ENCODE measurements at regions not wholly inside any gene's neighbourhood (a gene's known extent, or its start where the extent isn't known, plus 50 kb on each side); places are given as distances from the start of the nearest gene placed in this dataset.

- no peaks in the 10 kb centered on the region for H3K79me2 ChIP-seq (ENCODE audit: insufficient read depth, low read depth)
- no peaks in the 10 kb centered on the region for H3K36me3 ChIP-seq (ENCODE audit: insufficient read depth)
- H3K4me1 ChIP-seq (ENCODE audit: low read depth, poor library complexity, severe bottlenecking) = peaks cover 11% of the 10 kb centered on the region
- TF ChIP-seq, protein P1, sequence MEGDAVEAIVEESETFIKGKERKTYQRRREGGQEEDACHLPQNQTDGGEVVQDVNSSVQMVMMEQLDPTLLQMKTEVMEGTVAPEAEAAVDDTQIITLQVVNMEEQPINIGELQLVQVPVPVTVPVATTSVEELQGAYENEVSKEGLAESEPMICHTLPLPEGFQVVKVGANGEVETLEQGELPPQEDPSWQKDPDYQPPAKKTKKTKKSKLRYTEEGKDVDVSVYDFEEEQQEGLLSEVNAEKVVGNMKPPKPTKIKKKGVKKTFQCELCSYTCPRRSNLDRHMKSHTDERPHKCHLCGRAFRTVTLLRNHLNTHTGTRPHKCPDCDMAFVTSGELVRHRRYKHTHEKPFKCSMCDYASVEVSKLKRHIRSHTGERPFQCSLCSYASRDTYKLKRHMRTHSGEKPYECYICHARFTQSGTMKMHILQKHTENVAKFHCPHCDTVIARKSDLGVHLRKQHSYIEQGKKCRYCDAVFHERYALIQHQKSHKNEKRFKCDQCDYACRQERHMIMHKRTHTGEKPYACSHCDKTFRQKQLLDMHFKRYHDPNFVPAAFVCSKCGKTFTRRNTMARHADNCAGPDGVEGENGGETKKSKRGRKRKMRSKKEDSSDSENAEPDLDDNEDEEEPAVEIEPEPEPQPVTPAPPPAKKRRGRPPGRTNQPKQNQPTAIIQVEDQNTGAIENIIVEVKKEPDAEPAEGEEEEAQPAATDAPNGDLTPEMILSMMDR (conservative IDR thresholded peaks at IDR 0.05; ENCODE audit: low read depth, low read length) = no peak
- H3K4me2 ChIP-seq = no peak overlapping the region
- H3K4me3 ChIP-seq (IDR thresholded peaks at IDR 0.05; ENCODE audit: insufficient read depth, low read depth, low read length) = no peak overlapping the region
- no peak overlapping the region for H3K27ac ChIP-seq
- no peaks in the 10 kb centered on the region for H4K20me1 ChIP-seq (ENCODE audit: insufficient read depth)
- H3K9ac ChIP-seq = no peak overlapping the region
- H2AFZ ChIP-seq (ENCODE audit: low read depth) = no peak overlapping the region
- H3K27me3 ChIP-seq (ENCODE audit: insufficient read depth, low read depth) = no peaks in the 10 kb centered on the region
Measured at GRCh38 chr1:65048335-65048734, 82.0 kb upstream of the JAK1 start.

DNA sequence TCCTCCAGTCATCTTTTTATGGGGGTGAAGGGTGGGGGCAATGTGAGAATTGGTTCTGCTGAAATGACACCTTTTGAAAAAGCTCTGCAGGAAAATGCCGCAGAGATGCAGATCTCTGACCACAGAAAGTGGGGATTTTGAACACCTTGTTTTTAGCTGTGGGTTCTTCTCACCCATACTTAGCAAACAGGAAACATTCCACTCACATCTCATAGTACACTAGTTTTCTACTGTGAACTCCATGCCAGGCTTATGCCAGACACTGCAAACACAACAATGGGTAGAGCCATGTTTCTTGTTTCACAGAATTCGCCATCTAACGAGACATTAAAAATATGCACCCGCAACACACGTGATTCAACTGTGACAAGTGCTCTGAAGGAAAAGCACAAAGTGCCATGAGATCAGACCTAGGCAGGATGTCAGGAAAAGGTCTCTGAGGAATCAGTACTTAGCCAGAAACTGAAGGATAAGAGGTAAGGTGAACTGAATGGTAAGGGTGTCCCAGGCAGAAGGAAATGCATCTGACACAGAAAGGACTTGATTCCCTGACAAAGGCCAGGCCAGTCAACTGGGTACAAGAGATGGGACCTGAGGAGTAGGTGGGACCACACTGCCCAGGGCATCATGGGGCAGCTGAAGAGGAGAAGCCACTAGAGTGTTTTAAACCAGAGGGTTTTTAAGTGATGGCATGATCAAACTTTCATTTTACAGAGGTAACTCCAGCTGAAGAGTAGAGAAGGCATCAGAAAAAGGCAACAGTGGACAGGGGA, 83.8 kb upstream of the JAK1 start:
- Histone ChIP-seq H3K4me1 (ENCODE audit: low read depth, poor library complexity, severe bottlenecking) (no peaks in the 10 kb centered on the region), H3K27me3 (ENCODE audit: insufficient read depth, low read depth) (no peaks in the 10 kb centered on the region), H3K79me2 (ENCODE audit: insufficient read depth, low read depth) (no peaks in the 10 kb centered on the region), H3K36me3 (ENCODE audit: insufficient read depth) (no peaks in the 10 kb centered on the region), H2AFZ (ENCODE audit: low read depth) (no peak overlapping the region), H3K4me3 (IDR thresholded peaks at IDR 0.05; ENCODE audit: insufficient read depth, low read depth, low read length) (no peak overlapping the region), H3K9ac (no peak overlapping the region), H4K20me1 (ENCODE audit: insufficient read depth) (no peaks in the 10 kb centered on the region), H3K4me2 (no peak overlapping the region), H3K27ac (no peak overlapping the region)
- TF ChIP-seq, protein P1 (conservative IDR thresholded peaks at IDR 0.05; ENCODE audit: low read depth, low read length) = no peak

- Histone ChIP-seq H3K27me3 (ENCODE audit: insufficient read depth, low read depth) (no peaks in the 10 kb centered on the region), H3K27ac (no peak overlapping the region), H3K4me1 (ENCODE audit: low read depth, poor library complexity, severe bottlenecking) (no peaks in the 10 kb centered on the region), H3K79me2 (ENCODE audit: insufficient read depth, low read depth) (no peaks in the 10 kb centered on the region), H2AFZ (ENCODE audit: low read depth) (no peak overlapping the region), H3K4me3 (IDR thresholded peaks at IDR 0.05; ENCODE audit: insufficient read depth, low read depth, low read length) (no peak overlapping the region), H4K20me1 (ENCODE audit: insufficient read depth) (no peaks in the 10 kb centered on the region), H3K4me2 (no peak overlapping the region), H3K36me3 (ENCODE audit: insufficient read depth) (no peaks in the 10 kb centered on the region), H3K9ac (no peak overlapping the region)
- TF ChIP-seq, protein P1 (conservative IDR thresholded peaks at IDR 0.05; ENCODE audit: low read depth, low read length) = no peak
Measured at GRCh38 chr1:65050735-65051134, 84.4 kb upstream of the JAK1 start.

- H4K20me1 ChIP-seq (ENCODE audit: insufficient read depth) = no peaks in the 10 kb centered on the region
- no peak overlapping the region for H3K9ac ChIP-seq
- no peak overlapping the region for H3K4me3 ChIP-seq (IDR thresholded peaks at IDR 0.05; ENCODE audit: insufficient read depth, low read depth, low read length)
- TF ChIP-seq, protein P1 (conservative IDR thresholded peaks at IDR 0.05; ENCODE audit: low read depth, low read length) = no peak
- H3K4me2 ChIP-seq = no peak overlapping the region
- no peak overlapping the region for H3K27ac ChIP-seq
- H3K79me2 ChIP-seq (ENCODE audit: insufficient read depth, low read depth) = no peaks in the 10 kb centered on the region
- no peak overlapping the region for H2AFZ ChIP-seq (ENCODE audit: low read depth)
- no peaks in the 10 kb centered on the region for H3K27me3 ChIP-seq (ENCODE audit: insufficient read depth, low read depth)
- H3K36me3 ChIP-seq (ENCODE audit: insufficient read depth) = no peaks in the 10 kb centered on the region
- H3K4me1 ChIP-seq (ENCODE audit: low read depth, poor library complexity, severe bottlenecking) = no peaks in the 10 kb centered on the region
Measured at GRCh38 chr1:65054481-65054880, 88.1 kb upstream of the JAK1 start.
